GM12891 (cell line): ENCODE measurements at regions not wholly inside any gene's neighbourhood (a gene's known extent, or its start where the extent isn't known, plus 50 kb on each side); places are given as distances from the start of the nearest gene placed in this dataset.

ENCODE experiments used
- DNase-seq: peaks from one replicate; pipeline ENCODE4 v3.0.0; 2011; ENCODE audit warnings: low spot score; ENCODE audit not compliant: insufficient read length
- FAIRE-seq: peaks from 2 replicates; lab custom pipeline; 2011; peaks lifted over from hg19 to GRCh38; lab: Jason Lieb, UNC
- PAX5 ChIP-seq: IDR thresholded peaks from 2 replicates; pipeline ENCODE4 v1.6.1; 2011; ENCODE audit warnings: low read length, moderate library complexity, mild to moderate bottlenecking; ENCODE audit not compliant: insufficient read depth, severe bottlenecking
- POLR2A ChIP-seq: IDR thresholded peaks from 2 replicates; pipeline ENCODE4 v1.6.1; 2011; ENCODE audit warnings: low read depth, low read length, control low read depth
- POLR2AphosphoS5 ChIP-seq: IDR thresholded peaks from 2 replicates; pipeline ENCODE4 v1.6.1; 2011; ENCODE audit warnings: low read depth, low read length, control low read depth
- POU2F2 ChIP-seq: IDR thresholded peaks from 2 replicates; pipeline ENCODE4 v1.6.1; 2011; ENCODE audit warnings: low read depth, mild to moderate bottlenecking, control low read depth, low read length, moderate library complexity
- SPI1 ChIP-seq: IDR thresholded peaks from 2 replicates; pipeline ENCODE4 v1.6.1; 2011; ENCODE audit warnings: low read depth, low read length, control low read depth
- TAF1 ChIP-seq: IDR thresholded peaks from 2 replicates; pipeline ENCODE4 v1.6.1; 2011; ENCODE audit warnings: low read depth, low read length, control low read depth

DNA sequence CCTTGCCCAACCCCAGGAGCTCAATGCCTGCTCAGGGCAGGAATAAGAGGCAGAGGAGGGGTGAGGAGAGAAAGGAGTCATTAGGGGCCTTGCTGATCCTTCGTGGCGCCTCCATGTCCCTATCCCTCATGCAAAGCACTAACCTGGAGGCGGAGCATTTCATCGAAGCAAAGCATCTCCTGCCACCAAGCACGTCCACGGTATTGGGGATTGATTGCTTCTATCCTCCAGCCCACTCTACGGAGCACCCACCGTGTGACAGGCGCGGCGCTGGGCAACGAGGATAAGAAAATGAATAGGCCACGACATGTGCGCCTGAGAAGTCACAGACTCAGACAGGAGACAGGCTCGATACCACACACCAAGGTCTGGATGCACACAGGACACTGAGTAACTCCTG, 67.0 kb downstream of the IGLL1 start:
- FAIRE-seq (no peak), DNase-seq (no peak)
- TF ChIP-seq POU2F2 (no peak), PAX5 (no peak), SPI1 (no peak)

GRCh38 chr22:23512721-23513120, 67.4 kb downstream of the IGLL1 start:
- no peak for DNase-seq
- no peak for TF ChIP-seq PAX5
- no peak for TF ChIP-seq POLR2AphosphoS5
- TF ChIP-seq SPI1 = no peak
- TF ChIP-seq TAF1 = no peak
- TF ChIP-seq POU2F2 = no peak
- TF ChIP-seq POLR2A = no peak
- FAIRE-seq = no peak

DNA sequence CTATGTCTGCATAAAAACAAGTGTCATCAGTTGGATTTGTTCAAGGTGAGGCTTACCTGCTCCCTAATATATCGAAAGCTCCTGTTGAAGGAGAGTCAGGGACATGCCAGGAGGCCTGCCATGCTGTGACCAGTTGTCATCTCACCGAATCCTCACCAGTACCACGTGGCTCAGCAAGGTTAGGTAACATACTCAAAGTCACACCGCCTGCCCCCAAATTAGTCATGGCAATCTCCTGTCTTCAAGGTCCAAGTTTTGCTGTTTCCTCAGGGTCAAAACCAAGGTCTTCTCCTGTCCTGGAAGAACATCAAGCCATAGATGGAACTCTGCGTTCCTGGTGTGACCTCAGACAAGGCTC, 67.8 kb downstream of the IGLL1 start:
- no peak for FAIRE-seq
- no peak for DNase-seq

GRCh38 chr22:23511627-23512347, 68.3 kb downstream of the IGLL1 start:
- no peak for DNase-seq
- no peak for FAIRE-seq
- TF ChIP-seq PAX5 (no peak), SPI1 (no peak), POLR2AphosphoS5 (no peak), POU2F2 (no peak), TAF1 (no peak), POLR2A (no peak)

More for the DNA sequence above, 67.8 kb downstream of the IGLL1 start:
- TF ChIP-seq PAX5 (no peak), SPI1 (no peak), POU2F2 (no peak), POLR2AphosphoS5 (no peak)

- no peak for FAIRE-seq
- no peak for DNase-seq
- TF ChIP-seq SPI1 (no peak), POU2F2 (no peak), POLR2A (no peak), POLR2AphosphoS5 (no peak), PAX5 (no peak), TAF1 (no peak)
These were observed 70.4 kb downstream of the IGLL1 start for GRCh38 chr22:23509571-23510302.

GRCh38 chr22:23504516-23504915, 75.6 kb downstream of the IGLL1 start:
- FAIRE-seq (no peak), DNase-seq (no peak)
- TF ChIP-seq TAF1 (no peak), POU2F2 (no peak), POLR2A (no peak), POLR2AphosphoS5 (no peak)

DNA sequence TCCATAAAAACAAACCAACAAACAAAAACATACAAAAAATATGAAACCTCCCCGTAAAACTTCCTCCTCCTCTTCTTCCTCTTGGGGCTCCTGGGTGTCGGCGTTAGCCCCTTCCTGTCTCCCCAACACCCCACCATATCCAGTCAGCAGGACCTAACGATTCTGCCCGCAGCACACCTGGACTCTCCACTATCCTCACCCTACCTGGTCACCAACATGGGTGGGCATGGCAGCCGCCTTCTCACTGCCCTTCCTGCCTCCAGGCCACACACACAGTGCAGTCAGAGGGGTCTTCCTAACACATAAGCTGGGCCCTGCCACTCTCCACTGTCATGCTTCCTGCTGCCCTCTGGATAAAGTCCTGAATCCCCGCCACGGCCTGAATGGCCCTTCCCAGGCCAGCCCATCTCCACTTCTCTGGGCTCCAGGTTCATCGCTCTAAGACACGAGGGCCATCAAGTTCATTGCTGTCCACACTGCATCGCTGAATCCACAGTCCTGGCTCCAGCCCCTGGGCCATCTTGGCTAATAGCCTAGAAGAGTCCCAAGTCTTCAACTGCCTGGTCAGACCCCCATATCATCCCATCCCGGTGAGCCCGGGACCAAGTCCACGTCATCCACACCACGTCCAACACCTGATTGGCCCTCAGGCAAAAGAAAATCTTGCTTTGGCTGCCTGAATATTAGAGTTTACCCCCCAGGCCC, 76.2 kb downstream of the IGLL1 start:
- TF ChIP-seq POU2F2 = no peak
- no peak for TF ChIP-seq POLR2A
- TF ChIP-seq TAF1 = no peak
- no peak for TF ChIP-seq PAX5
- TF ChIP-seq SPI1 = no peak
- no peak for TF ChIP-seq POLR2AphosphoS5
- FAIRE-seq (no peak), DNase-seq (no peak)

DNA sequence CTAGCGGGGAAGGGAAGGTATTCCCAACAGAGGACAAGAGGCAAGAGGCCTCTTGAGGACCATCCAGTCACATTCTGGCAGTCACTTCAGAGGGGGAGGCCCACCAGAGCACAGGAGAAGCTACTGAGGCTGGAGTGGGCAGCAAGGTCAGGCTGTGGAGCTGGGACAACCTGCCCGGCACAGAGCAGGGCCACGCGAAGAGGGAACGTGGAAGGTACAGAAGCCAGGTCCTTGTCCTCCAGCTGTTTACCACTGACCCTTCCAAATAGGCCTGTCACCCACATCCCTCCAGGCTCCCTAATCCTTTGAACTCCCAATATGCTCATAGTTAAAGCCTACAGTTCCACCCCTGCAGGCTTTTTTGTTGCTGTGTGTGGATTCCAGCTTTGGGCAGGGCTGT, 76.9 kb downstream of the IGLL1 start:
- no peak for FAIRE-seq

DNA sequence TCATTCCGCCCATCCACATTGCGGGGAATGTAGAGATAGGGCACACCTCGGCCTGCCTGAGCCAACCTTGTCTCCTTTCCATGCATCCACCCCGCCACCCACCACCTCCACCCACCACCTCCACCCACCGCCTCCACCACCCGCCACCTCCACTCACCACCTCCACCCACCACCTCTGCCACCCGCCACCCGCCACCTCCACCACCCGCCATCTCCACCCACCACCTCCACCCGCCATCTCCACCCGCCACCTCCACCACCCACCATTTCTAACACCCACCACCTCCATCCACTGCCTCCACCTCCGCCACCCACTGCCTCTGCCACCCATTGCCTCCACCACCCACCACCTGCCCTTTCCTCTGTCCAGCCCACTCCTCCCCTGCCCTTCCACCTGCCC, 78.4 kb downstream of the IGLL1 start:
- TF ChIP-seq POLR2AphosphoS5 = no peak
- TF ChIP-seq POU2F2 = no peak
- no peak for TF ChIP-seq PAX5
- no peak for TF ChIP-seq SPI1
- TF ChIP-seq POLR2A = no peak
- no peak for TF ChIP-seq TAF1
- DNase-seq (no peak), FAIRE-seq (no peak)

More for the DNA sequence above, 76.9 kb downstream of the IGLL1 start:
- no peak for TF ChIP-seq POLR2AphosphoS5
- TF ChIP-seq PAX5 = no peak
- TF ChIP-seq POU2F2 = no peak
- TF ChIP-seq POLR2A = no peak
- no peak for TF ChIP-seq SPI1
- no peak for TF ChIP-seq TAF1
- DNase-seq = no peak
